ENCODE measurements at regions not wholly inside any gene's neighbourhood (a gene's known extent, or its start where the extent isn't known, plus 50 kb on each side); places are given as distances from the start of the nearest gene placed in this dataset.

GRCh38 chr14:62308891-62309290 lies 546.7 kb downstream of the SNAPC1 start:
- ChIA-PET CTCF (interaction anchor here (0.6 kb wide), 1 partner anchor 921 kb away, joined by 3 read pairs; no protein-coding TSS in a partner anchor), POLR2A (no interaction called here)
- no peak for DNase-seq (ENCODE audit: extremely low spot score)
- TF ChIP-seq NFRKB (IDR thresholded peaks at IDR 0.05) (no peak), FOXM1 (IDR thresholded peaks at IDR 0.05; ENCODE audit: borderline replicate concordance) (no peak), HDGF (IDR thresholded peaks at IDR 0.05; ENCODE audit: borderline replicate concordance) (no peak)

- DNase-seq (ENCODE audit: extremely low spot score): no peak
- TF ChIP-seq FOXM1 (IDR thresholded peaks at IDR 0.05; ENCODE audit: borderline replicate concordance) (no peak), PKNOX1 (IDR thresholded peaks at IDR 0.05) (no peak), ZNF384 (IDR thresholded peaks at IDR 0.05) (no peak), FOXK2 (IDR thresholded peaks at IDR 0.05) (no peak), SUZ12 (IDR thresholded peaks at IDR 0.05) (no peak)
- ChIA-PET CTCF (no interaction called here), POLR2A (no interaction called here)
These were observed 551.0 kb downstream of the SNAPC1 start for GRCh38 chr14:62313212-62313611.

- no peak for TF ChIP-seq ELF4 (IDR thresholded peaks at IDR 0.05)
- TF ChIP-seq BHLHE40 (IDR thresholded peaks at IDR 0.05; ENCODE audit: borderline replicate concordance): no peak
- no peak for TF ChIP-seq L3MBTL2 (conservative IDR thresholded peaks at IDR 0.05)
- no peak for TF ChIP-seq FOXK2 (IDR thresholded peaks at IDR 0.05)
- no peak for TF ChIP-seq SUZ12 (IDR thresholded peaks at IDR 0.05)
- TF ChIP-seq SP1 (IDR thresholded peaks at IDR 0.05): no peak
- TF ChIP-seq HDGF (IDR thresholded peaks at IDR 0.05; ENCODE audit: borderline replicate concordance): no peak
- TF ChIP-seq ZNF384 (IDR thresholded peaks at IDR 0.05): no peak
- TF ChIP-seq PKNOX1 (IDR thresholded peaks at IDR 0.05): no peak
- TF ChIP-seq ARNT (IDR thresholded peaks at IDR 0.05): no peak
- no peak for TF ChIP-seq FOXM1 (IDR thresholded peaks at IDR 0.05; ENCODE audit: borderline replicate concordance)
- no peak for DNase-seq (ENCODE audit: extremely low spot score)
- ChIA-PET CTCF (interaction anchor here (0.5 to 1.0 kb wide), 2 partner anchors 994 to 1000 kb away, joined by 4 read pairs; no protein-coding TSS in a partner anchor), POLR2A (no interaction called here)
These were observed 552.0 kb downstream of the SNAPC1 start for GRCh38 chr14:62314221-62314620.

- no peak for DNase-seq (ENCODE audit: extremely low spot score)
- ChIA-PET POLR2A (no interaction called here), CTCF (interaction anchor here (1.0 kb wide), 1 partner anchor 993 kb away, joined by 4 read pairs; no protein-coding TSS in a partner anchor)
- TF ChIP-seq FOXM1 (IDR thresholded peaks at IDR 0.05; ENCODE audit: borderline replicate concordance) (no peak), NFRKB (IDR thresholded peaks at IDR 0.05) (no peak)
These were observed 552.7 kb downstream of the SNAPC1 start for GRCh38 chr14:62314871-62315270.

- TF ChIP-seq BHLHE40 (IDR thresholded peaks at IDR 0.05; ENCODE audit: borderline replicate concordance) (no peak), ELF4 (IDR thresholded peaks at IDR 0.05) (no peak), FOXA1 (IDR thresholded peaks at IDR 0.05) (no peak), ARNT (IDR thresholded peaks at IDR 0.05) (no peak), L3MBTL2 (conservative IDR thresholded peaks at IDR 0.05) (no peak)
- ChIA-PET POLR2A (no interaction called here), CTCF (no interaction called here)
- DNase-seq (ENCODE audit: extremely low spot score): no peak
These were observed 553.4 kb downstream of the SNAPC1 start for GRCh38 chr14:62315631-62316030.

- CTCF ChIA-PET: no interaction called here
- TF ChIP-seq FOXM1 (IDR thresholded peaks at IDR 0.05; ENCODE audit: borderline replicate concordance) (no peak), SP1 (IDR thresholded peaks at IDR 0.05) (no peak), TARDBP (IDR thresholded peaks at IDR 0.05) (no peak), ZNF384 (IDR thresholded peaks at IDR 0.05) (no peak)
- POLR2A ChIA-PET: no interaction called here
These were observed 560.0 kb downstream of the SNAPC1 start for GRCh38 chr14:62322216-62322615.

GRCh38 chr14:62329427-62329826 lies 567.2 kb downstream of the SNAPC1 start:
- no peak for DNase-seq (ENCODE audit: extremely low spot score)
- ChIA-PET CTCF (no interaction called here), POLR2A (no interaction called here)
- no peak for TF ChIP-seq PKNOX1 (IDR thresholded peaks at IDR 0.05)
- TF ChIP-seq L3MBTL2 (conservative IDR thresholded peaks at IDR 0.05): no peak
- TF ChIP-seq FOXM1 (IDR thresholded peaks at IDR 0.05; ENCODE audit: borderline replicate concordance): no peak
- TF ChIP-seq TARDBP (IDR thresholded peaks at IDR 0.05): no peak
- TF ChIP-seq CTBP1 (IDR thresholded peaks at IDR 0.05; ENCODE audit: borderline replicate concordance): no peak
- no peak for TF ChIP-seq SP1 (IDR thresholded peaks at IDR 0.05)
- TF ChIP-seq ZNF384 (IDR thresholded peaks at IDR 0.05): no peak
- no peak for TF ChIP-seq FOXA1 (IDR thresholded peaks at IDR 0.05)
- TF ChIP-seq HDGF (IDR thresholded peaks at IDR 0.05; ENCODE audit: borderline replicate concordance): no peak
- no peak for TF ChIP-seq ARNT (IDR thresholded peaks at IDR 0.05)
- TF ChIP-seq BHLHE40 (IDR thresholded peaks at IDR 0.05; ENCODE audit: borderline replicate concordance): no peak
- no peak for TF ChIP-seq FOXK2 (IDR thresholded peaks at IDR 0.05)
- no peak for TF ChIP-seq ELF4 (IDR thresholded peaks at IDR 0.05)
- no peak for TF ChIP-seq SUZ12 (IDR thresholded peaks at IDR 0.05)
- TF ChIP-seq NFRKB (IDR thresholded peaks at IDR 0.05): no peak
- no peak for TF ChIP-seq LEF1 (IDR thresholded peaks at IDR 0.05; ENCODE audit: borderline replicate concordance)

More at GRCh38 chr14:62322216-62322615, 560.0 kb downstream of the SNAPC1 start:
- DNase-seq (ENCODE audit: extremely low spot score): no peak

Data from HEK293T (cell line).